Mammary epithelial cell (primary cell): ENCODE measurements at regions not wholly inside any gene's neighbourhood (a gene's known extent, or its start where the extent isn't known, plus 50 kb on each side); places are given as distances from the start of the nearest gene placed in this dataset.
"Not testable (repeated sequence)": the region's sequence is repeated elsewhere in the genome, so short reads cannot be mapped to it uniquely, and the experiment has no call there.

ENCODE experiments used
- CTCF ChIP-seq, 2 donors: IDR thresholded peaks in 1 of 2; conservative IDR thresholded peaks in 1 of 2; 2 replicates each; pipeline ENCODE4 v1.5.1; 2011 to 2012; ENCODE audit warnings: inconsistent platforms in 2 of 2, low read length in 2 of 2, mild to moderate bottlenecking in 2 of 2, control low read depth in 1 of 2, low read depth in 1 of 2; ENCODE audit not compliant: insufficient read depth in 1 of 2; ENCODE audit errors: extremely low read depth in 1 of 2
- EZH2 ChIP-seq: IDR thresholded peaks from 2 replicates; pipeline ENCODE4 v1.6.1; 2012; ENCODE audit warnings: low read length, inconsistent platforms, borderline replicate concordance

GRCh38 chr2:43066541-43067253 lies 159.7 kb downstream of the ZFP36L2 start:
- TF ChIP-seq EZH2; CTCF (conservative IDR thresholded peaks at IDR 0.05 in 1 of 2, IDR thresholded peaks at IDR 0.05 in 1 of 2; ENCODE audit: extremely low read depth in 1 of 2, insufficient read depth in 1 of 2, low read depth in 1 of 2, low read length in 2 of 2): not testable (repeated sequence)
